Stimulated activated CD8-positive, alpha-beta memory T cell treated with anti-CD3 and anti-CD28 coated beads, Interleukin-4, amount 100 ng/mL, for 24 hours (primary cell): ENCODE measurements at regions not wholly inside any gene's neighbourhood (a gene's known extent, or its start where the extent isn't known, plus 50 kb on each side); places are given as distances from the start of the nearest gene placed in this dataset.

ENCODE experiments used
- DNase-seq: peaks from one replicate; pipeline ENCODE4 v3.0.0-alpha.2; 2020; ENCODE audit warnings: low read depth

- no peak for DNase-seq
Measured at GRCh38 chr7:25752967-25753791, 398.8 kb upstream of the NFE2L3 start.

- no peak for DNase-seq
Measured at GRCh38 chr7:25753837-25754236, 398.2 kb upstream of the NFE2L3 start.

- no peak for DNase-seq
Measured at GRCh38 chr7:25754333-25754732, 397.7 kb upstream of the NFE2L3 start.

GRCh38 chr7:25754751-25755150, 397.2 kb upstream of the NFE2L3 start:
- no peak for DNase-seq

GRCh38 chr7:25756601-25757000, 395.4 kb upstream of the NFE2L3 start:
- no peak for DNase-seq

GRCh38 chr7:25758559-25758958, 393.4 kb upstream of the NFE2L3 start:
- DNase-seq: no peak

GRCh38 chr7:25759286-25759685, 392.7 kb upstream of the NFE2L3 start:
- no peak for DNase-seq

GRCh38 chr7:25759748-25760147, 392.2 kb upstream of the NFE2L3 start:
- no peak for DNase-seq

GRCh38 chr7:25762511-25763462, 389.2 kb upstream of the NFE2L3 start:
- DNase-seq: no peak

- no peak for DNase-seq
Measured at GRCh38 chr7:25763463-25763860, 388.5 kb upstream of the NFE2L3 start.

- DNase-seq: no peak
Measured at GRCh38 chr7:25765110-25765655, 386.8 kb upstream of the NFE2L3 start.

GRCh38 chr7:25770235-25770634, 381.8 kb upstream of the NFE2L3 start:
- DNase-seq: no peak

- DNase-seq: no peak
Measured at GRCh38 chr7:25770670-25771069, 381.3 kb upstream of the NFE2L3 start.

- DNase-seq: no peak
Measured at GRCh38 chr7:25771491-25771890, 380.5 kb upstream of the NFE2L3 start.

GRCh38 chr7:25772802-25773201, 379.2 kb upstream of the NFE2L3 start:
- no peak for DNase-seq

- DNase-seq: no peak
Measured at GRCh38 chr7:25774675-25775074, 377.3 kb upstream of the NFE2L3 start.

GRCh38 chr7:25775570-25775969, 376.4 kb upstream of the NFE2L3 start:
- no peak for DNase-seq

- no peak for DNase-seq
Measured at GRCh38 chr7:25775999-25776743, 375.8 kb upstream of the NFE2L3 start.

- DNase-seq: no peak
Measured at GRCh38 chr7:25776744-25777123, 375.3 kb upstream of the NFE2L3 start.

GRCh38 chr7:25777969-25778708, 373.9 kb upstream of the NFE2L3 start:
- no peak for DNase-seq

GRCh38 chr7:25779002-25779546, 372.9 kb upstream of the NFE2L3 start:
- no peak for DNase-seq
